ENCODE measurements at regions not wholly inside any gene's neighbourhood (a gene's known extent, or its start where the extent isn't known, plus 50 kb on each side); places are given as distances from the start of the nearest gene placed in this dataset.

GRCh38 chr18:68262690-68263294, 452.1 kb downstream of the TMX3 start:
- no peak for DNase-seq (ENCODE audit: extremely low read depth in 1 of 2, low read depth in 1 of 2)

- DNase-seq (ENCODE audit: extremely low read depth in 1 of 2, low read depth in 1 of 2) = no peak
Measured at GRCh38 chr18:68256418-68257067, 458.4 kb downstream of the TMX3 start.

- DNase-seq (ENCODE audit: extremely low read depth in 1 of 2, low read depth in 1 of 2) = no peak
Measured at GRCh38 chr18:68244786-68245185, 470.1 kb downstream of the TMX3 start.

- no peak for DNase-seq (ENCODE audit: extremely low read depth in 1 of 2, low read depth in 1 of 2)
Measured at GRCh38 chr18:68241881-68242280, 473.0 kb downstream of the TMX3 start.

- DNase-seq (ENCODE audit: extremely low read depth in 1 of 2, low read depth in 1 of 2) = no peak
Measured at GRCh38 chr18:68234676-68235075, 480.2 kb downstream of the TMX3 start.

- DNase-seq (ENCODE audit: extremely low read depth in 1 of 2, low read depth in 1 of 2) = no peak
Measured at GRCh38 chr18:68234131-68234530, 480.8 kb downstream of the TMX3 start.

- no peak for DNase-seq (ENCODE audit: extremely low read depth in 1 of 2, low read depth in 1 of 2)
Measured at GRCh38 chr18:68233018-68233417, 481.9 kb downstream of the TMX3 start.

- DNase-seq (ENCODE audit: extremely low read depth in 1 of 2, low read depth in 1 of 2) = no peak
Measured at GRCh38 chr18:68229351-68229750, 485.6 kb downstream of the TMX3 start.

- no peak for DNase-seq (ENCODE audit: extremely low read depth in 1 of 2, low read depth in 1 of 2)
Measured at GRCh38 chr18:68221111-68221724, 493.7 kb downstream of the TMX3 start.

- DNase-seq (ENCODE audit: extremely low read depth in 1 of 2, low read depth in 1 of 2) = no peak
Measured at GRCh38 chr18:68220458-68220857, 494.4 kb downstream of the TMX3 start.

- no peak for DNase-seq (ENCODE audit: extremely low read depth in 1 of 2, low read depth in 1 of 2)
Measured at GRCh38 chr18:68219872-68220271, 495.0 kb downstream of the TMX3 start.

- DNase-seq (ENCODE audit: extremely low read depth in 1 of 2, low read depth in 1 of 2) = no peak
Measured at GRCh38 chr18:68219274-68219673, 495.6 kb downstream of the TMX3 start.

GRCh38 chr18:68215931-68216330, 499.0 kb downstream of the TMX3 start:
- no peak for DNase-seq (ENCODE audit: extremely low read depth in 1 of 2, low read depth in 1 of 2)

- DNase-seq (ENCODE audit: extremely low read depth in 1 of 2, low read depth in 1 of 2) = no peak
Measured at GRCh38 chr18:68186039-68186438, 528.9 kb downstream of the TMX3 start.

GRCh38 chr18:68181956-68182355, 533.0 kb downstream of the TMX3 start:
- DNase-seq (ENCODE audit: extremely low read depth in 1 of 2, low read depth in 1 of 2) = no peak

- DNase-seq (ENCODE audit: extremely low read depth in 1 of 2, low read depth in 1 of 2) = no peak
Measured at GRCh38 chr18:68179811-68180210, 535.1 kb downstream of the TMX3 start.

GRCh38 chr18:68178921-68179320, 536.0 kb downstream of the TMX3 start:
- no peak for DNase-seq (ENCODE audit: extremely low read depth in 1 of 2, low read depth in 1 of 2)

- DNase-seq (ENCODE audit: extremely low read depth in 1 of 2, low read depth in 1 of 2) = no peak
Measured at GRCh38 chr18:68177807-68178702, 536.9 kb downstream of the TMX3 start.

GRCh38 chr18:68176901-68177300, 538.0 kb downstream of the TMX3 start:
- no peak for DNase-seq (ENCODE audit: extremely low read depth in 1 of 2, low read depth in 1 of 2)

- no peak for DNase-seq (ENCODE audit: extremely low read depth in 1 of 2, low read depth in 1 of 2)
Measured at GRCh38 chr18:68172842-68173549, 541.9 kb downstream of the TMX3 start.

GRCh38 chr18:68164909-68165308, 550.0 kb downstream of the TMX3 start:
- DNase-seq (ENCODE audit: extremely low read depth in 1 of 2, low read depth in 1 of 2) = no peak

Measured in stimulated activated CD8-positive, alpha-beta memory T cell treated with anti-CD3 and anti-CD28 coated beads, Interleukin-7, amount 100 ng/mL, for 48 hours (primary cell).